SK-N-MC (cell line): ENCODE measurements at regions not wholly inside any gene's neighbourhood (a gene's known extent, or its start where the extent isn't known, plus 50 kb on each side); places are given as distances from the start of the nearest gene placed in this dataset.

Source experiments
- DNase-seq: peaks from one replicate; pipeline ENCODE4 v3.0.0-alpha.2; 2011; ENCODE audit warnings: low read depth, low spot score
- H3K27ac ChIP-seq: fragments of 200-600 bp; sonication (generic); 2 replicates; pipeline ENCODE4 v1.5.1; 2016; ENCODE audit warnings: mixed run types
- H3K36me3 ChIP-seq: fragments of 200-600 bp; sonication (generic); 2 replicates; pipeline ENCODE4 v1.6.1; 2017; ENCODE audit warnings: antibody characterized with exemption, low read length, mixed read lengths; ENCODE audit not compliant: insufficient read depth
- H3K4me3 ChIP-seq: fragments of 200-600 bp; sonication (generic); 2 replicates; pipeline ENCODE4 v1.5.1; 2016
- H3K9ac ChIP-seq: fragments of 200-600 bp; sonication (generic); 2 replicates; pipeline ENCODE4 v1.8.0; 2017; ENCODE audit warnings: mixed run types, mixed read lengths; ENCODE audit not compliant: insufficient read length
- H3K9me3 ChIP-seq: fragments of 200-600 bp; sonication (generic); 2 replicates; pipeline ENCODE4 v1.6.1; 2017; ENCODE audit warnings: low read depth, mild to moderate bottlenecking, antibody characterized with exemption, low read length, moderate library complexity, mixed read lengths
- EZH2 ChIP-seq: fragments of 200-600 bp; sonication (generic); IDR thresholded peaks from one replicate; pipeline ENCODE4 v1.6.1; 2017; ENCODE audit warnings: antibody characterized with exemption
- FOXP2 ChIP-seq: optimal IDR thresholded peaks from 2 replicates; pipeline ENCODE3; 2011; ENCODE audit warnings: mild to moderate bottlenecking, moderate library complexity; ENCODE audit not compliant: insufficient read depth; ENCODE audit errors: extremely low read length, control extremely low read depth
- POLR2AphosphoS5 ChIP-seq: IDR thresholded peaks from 2 replicates; pipeline ENCODE4 v1.6.1; 2012; ENCODE audit warnings: mild to moderate bottlenecking, low read depth, low read length, borderline replicate concordance

DNA sequence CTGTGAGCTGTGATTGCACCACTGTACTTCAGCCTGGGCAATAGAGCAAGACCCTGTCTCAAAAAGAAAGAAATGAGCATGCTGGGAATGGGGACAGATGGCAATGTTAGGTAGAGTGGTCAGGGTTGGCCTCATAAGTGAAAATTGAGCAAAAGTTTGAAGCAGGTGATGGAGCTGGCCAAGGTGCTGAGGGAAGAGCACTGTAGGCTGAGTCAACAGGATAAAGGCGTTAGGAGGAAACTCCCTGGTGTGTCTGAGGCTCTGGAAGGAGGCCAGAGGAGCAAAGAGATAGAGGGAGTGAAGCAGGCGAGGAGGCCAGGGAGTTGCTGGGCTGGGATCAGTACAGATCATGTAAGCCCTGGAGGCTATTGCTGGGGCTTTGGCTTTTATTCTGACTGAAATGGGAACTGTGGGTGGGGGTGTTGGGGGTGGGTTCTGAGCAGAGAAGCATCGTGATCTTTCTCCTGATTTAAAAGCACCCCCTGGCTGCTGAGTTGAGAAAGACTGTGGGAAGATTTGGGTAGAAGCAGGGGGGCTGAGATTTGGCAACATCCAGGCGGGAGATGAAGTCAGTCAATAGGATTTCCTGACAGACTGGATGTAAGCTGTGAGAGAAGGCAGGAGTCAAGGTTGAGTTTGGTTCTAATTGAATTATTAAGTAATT is 52.5 kb upstream of the VKORC1L1 start:
- Histone ChIP-seq H3K4me3 (no peak overlapping the region), H3K9me3 (no peaks in the 10 kb centered on the region), H3K27ac (no peak overlapping the region), H3K9ac (no peak overlapping the region), H3K36me3 (no peaks in the 10 kb centered on the region)
- no peak for DNase-seq
- TF ChIP-seq FOXP2 (no peak), POLR2AphosphoS5 (no peak), EZH2 (no peak)
